ENCODE measurements at regions not wholly inside any gene's neighbourhood (a gene's known extent, or its start where the extent isn't known, plus 50 kb on each side); places are given as distances from the start of the nearest gene placed in this dataset.
"Not testable (repeated sequence)": the region's sequence is repeated elsewhere in the genome, so short reads cannot be mapped to it uniquely, and the experiment has no call there.

GRCh38 chr21:9851695-9852094, 669.7 kb upstream of the TPTE start:
- H3K9ac ChIP-seq (ENCODE audit: low read length); H3K4me1 ChIP-seq (ENCODE audit: control insufficient read depth, low read depth, low read length); H2BK15ac ChIP-seq (replicated peaks; ENCODE audit: low read depth); H2BK5ac ChIP-seq (ENCODE audit: low read length); H3K79me2 ChIP-seq (ENCODE audit: control insufficient read depth, insufficient read depth, low read length); H3K36me3 ChIP-seq (ENCODE audit: control insufficient read depth, insufficient read depth, low read length); H2BK120ac ChIP-seq (ENCODE audit: low read depth, low read length); H3K56ac ChIP-seq (ENCODE audit: low read length); DNase-seq; H3K79me1 ChIP-seq (ENCODE audit: low read length); H4K8ac ChIP-seq (ENCODE audit: low read depth, low read length); H3K4me3 ChIP-seq (ENCODE audit: low read length); H3K27ac ChIP-seq (ENCODE audit: low read depth, low read length); H3K18ac ChIP-seq (ENCODE audit: low read length); H3K23ac ChIP-seq (ENCODE audit: low read length); H4K5ac ChIP-seq (ENCODE audit: low read length); H2AK5ac ChIP-seq (ENCODE audit: low read length); H3K4me2 ChIP-seq (ENCODE audit: low read length); H3K4ac ChIP-seq (ENCODE audit: low read depth, low read length); H3K27me3 ChIP-seq (ENCODE audit: insufficient read depth, low read length, poor library complexity): not testable (repeated sequence)
- WGBS (ENCODE audit: extremely low coverage, insufficient coverage, low lambda C conversion rate), result no CpG with 5 or more reads among the region's 7 CpGs

GRCh38 chr21:9857563-9857962, 663.8 kb upstream of the TPTE start:
- not testable (repeated sequence) for H3K4me3 ChIP-seq (ENCODE audit: low read length); H2BK5ac ChIP-seq (ENCODE audit: low read length); H3K79me1 ChIP-seq (ENCODE audit: low read length); H2BK120ac ChIP-seq (ENCODE audit: low read depth, low read length); H3K36me3 ChIP-seq (ENCODE audit: control insufficient read depth, insufficient read depth, low read length); H2BK15ac ChIP-seq (replicated peaks; ENCODE audit: low read depth); H3K79me2 ChIP-seq (ENCODE audit: control insufficient read depth, insufficient read depth, low read length); H3K4me1 ChIP-seq (ENCODE audit: control insufficient read depth, low read depth, low read length); H4K8ac ChIP-seq (ENCODE audit: low read depth, low read length); H2AK5ac ChIP-seq (ENCODE audit: low read length); H4K5ac ChIP-seq (ENCODE audit: low read length); H3K27me3 ChIP-seq (ENCODE audit: insufficient read depth, low read length, poor library complexity); H3K27ac ChIP-seq (ENCODE audit: low read depth, low read length); H3K18ac ChIP-seq (ENCODE audit: low read length); DNase-seq; H3K4me2 ChIP-seq (ENCODE audit: low read length); H3K4ac ChIP-seq (ENCODE audit: low read depth, low read length); H3K56ac ChIP-seq (ENCODE audit: low read length); H3K23ac ChIP-seq (ENCODE audit: low read length); H3K9ac ChIP-seq (ENCODE audit: low read length)
- no CpG with 5 or more reads among the region's 9 CpGs for WGBS (ENCODE audit: extremely low coverage, insufficient coverage, low lambda C conversion rate)

GRCh38 chr21:9859865-9860264, 661.5 kb upstream of the TPTE start:
- not testable (repeated sequence) for H2BK5ac ChIP-seq (ENCODE audit: low read length); H3K18ac ChIP-seq (ENCODE audit: low read length); H4K8ac ChIP-seq (ENCODE audit: low read depth, low read length); H3K4me2 ChIP-seq (ENCODE audit: low read length); H2AK5ac ChIP-seq (ENCODE audit: low read length); H3K56ac ChIP-seq (ENCODE audit: low read length); DNase-seq; H3K27me3 ChIP-seq (ENCODE audit: insufficient read depth, low read length, poor library complexity); H3K79me1 ChIP-seq (ENCODE audit: low read length); H3K27ac ChIP-seq (ENCODE audit: low read depth, low read length); H3K4me3 ChIP-seq (ENCODE audit: low read length); H3K4me1 ChIP-seq (ENCODE audit: control insufficient read depth, low read depth, low read length); H2BK120ac ChIP-seq (ENCODE audit: low read depth, low read length); H3K4ac ChIP-seq (ENCODE audit: low read depth, low read length); H4K5ac ChIP-seq (ENCODE audit: low read length); H2BK15ac ChIP-seq (replicated peaks; ENCODE audit: low read depth); H3K23ac ChIP-seq (ENCODE audit: low read length); H3K9ac ChIP-seq (ENCODE audit: low read length); H3K79me2 ChIP-seq (ENCODE audit: control insufficient read depth, insufficient read depth, low read length); H3K36me3 ChIP-seq (ENCODE audit: control insufficient read depth, insufficient read depth, low read length)
- WGBS (ENCODE audit: extremely low coverage, insufficient coverage, low lambda C conversion rate), result no CpG with 5 or more reads among the region's 1 CpG

GRCh38 chr21:9862456-9862855, 658.9 kb upstream of the TPTE start:
- not testable (repeated sequence) for H3K79me1 ChIP-seq (ENCODE audit: low read length); H3K23ac ChIP-seq (ENCODE audit: low read length); H3K56ac ChIP-seq (ENCODE audit: low read length); H3K27me3 ChIP-seq (ENCODE audit: insufficient read depth, low read length, poor library complexity); H2AK5ac ChIP-seq (ENCODE audit: low read length); H3K36me3 ChIP-seq (ENCODE audit: control insufficient read depth, insufficient read depth, low read length); H3K4me2 ChIP-seq (ENCODE audit: low read length); DNase-seq; H3K4ac ChIP-seq (ENCODE audit: low read depth, low read length); H4K8ac ChIP-seq (ENCODE audit: low read depth, low read length); H3K4me1 ChIP-seq (ENCODE audit: control insufficient read depth, low read depth, low read length); H3K4me3 ChIP-seq (ENCODE audit: low read length); H3K18ac ChIP-seq (ENCODE audit: low read length); H3K9ac ChIP-seq (ENCODE audit: low read length); H2BK120ac ChIP-seq (ENCODE audit: low read depth, low read length); H2BK15ac ChIP-seq (replicated peaks; ENCODE audit: low read depth); H2BK5ac ChIP-seq (ENCODE audit: low read length); H3K79me2 ChIP-seq (ENCODE audit: control insufficient read depth, insufficient read depth, low read length); H4K5ac ChIP-seq (ENCODE audit: low read length); H3K27ac ChIP-seq (ENCODE audit: low read depth, low read length)
- no CpG with 5 or more reads among the region's 4 CpGs for WGBS (ENCODE audit: extremely low coverage, insufficient coverage, low lambda C conversion rate)

GRCh38 chr21:9867815-9868214, 653.6 kb upstream of the TPTE start:
- H4K8ac ChIP-seq (ENCODE audit: low read depth, low read length); H2AK5ac ChIP-seq (ENCODE audit: low read length); H3K79me1 ChIP-seq (ENCODE audit: low read length); H4K5ac ChIP-seq (ENCODE audit: low read length); H2BK15ac ChIP-seq (replicated peaks; ENCODE audit: low read depth); H3K27ac ChIP-seq (ENCODE audit: low read depth, low read length); H2BK5ac ChIP-seq (ENCODE audit: low read length); H3K18ac ChIP-seq (ENCODE audit: low read length); DNase-seq; H3K27me3 ChIP-seq (ENCODE audit: insufficient read depth, low read length, poor library complexity); H3K4me2 ChIP-seq (ENCODE audit: low read length); H3K9ac ChIP-seq (ENCODE audit: low read length); H3K56ac ChIP-seq (ENCODE audit: low read length); H3K4me1 ChIP-seq (ENCODE audit: control insufficient read depth, low read depth, low read length); H3K4me3 ChIP-seq (ENCODE audit: low read length); H3K36me3 ChIP-seq (ENCODE audit: control insufficient read depth, insufficient read depth, low read length); H3K79me2 ChIP-seq (ENCODE audit: control insufficient read depth, insufficient read depth, low read length); H3K23ac ChIP-seq (ENCODE audit: low read length); H2BK120ac ChIP-seq (ENCODE audit: low read depth, low read length); H3K4ac ChIP-seq (ENCODE audit: low read depth, low read length): not testable (repeated sequence)
- no CpG with 5 or more reads among the region's 1 CpG for WGBS (ENCODE audit: extremely low coverage, insufficient coverage, low lambda C conversion rate)

- H2BK120ac ChIP-seq (ENCODE audit: low read depth, low read length); H3K36me3 ChIP-seq (ENCODE audit: control insufficient read depth, insufficient read depth, low read length); H3K23ac ChIP-seq (ENCODE audit: low read length); H3K4me3 ChIP-seq (ENCODE audit: low read length); H2BK5ac ChIP-seq (ENCODE audit: low read length); H3K18ac ChIP-seq (ENCODE audit: low read length); H3K56ac ChIP-seq (ENCODE audit: low read length); H2AK5ac ChIP-seq (ENCODE audit: low read length); H4K5ac ChIP-seq (ENCODE audit: low read length); DNase-seq; H3K4me2 ChIP-seq (ENCODE audit: low read length); H3K79me1 ChIP-seq (ENCODE audit: low read length); H3K9ac ChIP-seq (ENCODE audit: low read length); H3K27me3 ChIP-seq (ENCODE audit: insufficient read depth, low read length, poor library complexity); H3K79me2 ChIP-seq (ENCODE audit: control insufficient read depth, insufficient read depth, low read length); H3K4ac ChIP-seq (ENCODE audit: low read depth, low read length); H2BK15ac ChIP-seq (replicated peaks; ENCODE audit: low read depth); H4K8ac ChIP-seq (ENCODE audit: low read depth, low read length); H3K27ac ChIP-seq (ENCODE audit: low read depth, low read length); H3K4me1 ChIP-seq (ENCODE audit: control insufficient read depth, low read depth, low read length): not testable (repeated sequence)
- WGBS (ENCODE audit: extremely low coverage, insufficient coverage, low lambda C conversion rate), result no CpG with 5 or more reads among the region's 8 CpGs
These were observed 648.3 kb upstream of the TPTE start for GRCh38 chr21:9873096-9873495.
